ENCODE measurements at regions not wholly inside any gene's neighbourhood (a gene's known extent, or its start where the extent isn't known, plus 50 kb on each side); places are given as distances from the start of the nearest gene placed in this dataset.

DNA sequence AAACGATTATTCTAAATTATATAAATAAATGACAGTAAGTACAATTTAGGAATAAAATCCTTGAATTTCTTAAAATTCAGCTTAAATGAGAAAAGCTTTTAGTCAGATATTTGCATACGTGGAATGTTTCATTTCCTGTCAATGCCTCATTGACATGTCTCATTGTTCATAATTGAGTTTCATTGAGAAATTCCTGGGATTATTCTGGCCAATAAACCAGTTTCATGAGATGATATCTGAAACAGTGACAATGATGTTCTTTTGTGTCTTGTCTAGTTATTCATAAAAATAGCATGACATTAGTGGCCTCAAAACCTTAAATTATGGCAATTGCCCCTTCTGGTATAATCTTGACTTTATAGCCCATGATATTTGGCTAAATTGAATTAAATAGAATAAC is 95.8 kb downstream of the DKK1 start:
- ATAC-seq, result no peak

DNA sequence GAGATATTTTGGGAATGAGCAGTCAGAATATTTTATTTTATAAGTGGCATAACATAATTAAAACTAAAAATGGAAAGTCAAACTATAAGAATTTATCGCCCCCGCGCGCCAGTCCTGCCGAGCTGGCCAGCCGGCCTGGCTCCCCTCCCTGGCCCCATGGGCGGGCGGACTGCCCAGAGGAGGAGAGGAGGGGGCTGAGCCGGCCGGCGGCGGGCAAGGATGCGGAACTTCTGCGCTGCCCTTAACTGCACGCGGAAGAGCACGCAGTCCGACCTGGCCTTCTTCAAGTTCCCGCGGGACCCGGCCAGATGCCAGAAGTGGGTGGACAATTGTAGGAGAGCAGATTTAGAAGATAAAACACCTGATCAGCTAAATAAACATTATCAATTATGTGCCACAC is 96.8 kb downstream of the DKK1 start:
- TF ChIP-seq, protein P1, sequence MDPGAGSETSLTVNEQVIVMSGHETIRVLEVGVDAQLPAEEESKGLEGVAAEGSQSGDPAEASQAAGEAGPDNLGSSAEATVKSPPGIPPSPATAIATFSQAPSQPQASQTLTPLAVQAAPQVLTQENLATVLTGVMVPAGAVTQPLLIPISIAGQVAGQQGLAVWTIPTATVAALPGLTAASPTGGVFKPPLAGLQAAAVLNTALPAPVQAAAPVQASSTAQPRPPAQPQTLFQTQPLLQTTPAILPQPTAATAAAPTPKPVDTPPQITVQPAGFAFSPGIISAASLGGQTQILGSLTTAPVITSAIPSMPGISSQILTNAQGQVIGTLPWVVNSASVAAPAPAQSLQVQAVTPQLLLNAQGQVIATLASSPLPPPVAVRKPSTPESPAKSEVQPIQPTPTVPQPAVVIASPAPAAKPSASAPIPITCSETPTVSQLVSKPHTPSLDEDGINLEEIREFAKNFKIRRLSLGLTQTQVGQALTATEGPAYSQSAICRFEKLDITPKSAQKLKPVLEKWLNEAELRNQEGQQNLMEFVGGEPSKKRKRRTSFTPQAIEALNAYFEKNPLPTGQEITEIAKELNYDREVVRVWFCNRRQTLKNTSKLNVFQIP (CRISPR knock-in tag; IDR thresholded peaks at IDR 0.05; ENCODE audit: borderline replicate concordance, low read depth), result no peak
- TF ChIP-seq ZFP30 (CRISPR knock-in tag; IDR thresholded peaks at IDR 0.05) (no peak), ZFP3 (CRISPR knock-in tag; IDR thresholded peaks at IDR 0.05) (no peak), ZNF565 (CRISPR knock-in tag; conservative IDR thresholded peaks at IDR 0.05; ENCODE audit: low read depth) (no peak), RARB (CRISPR knock-in tag; IDR thresholded peaks at IDR 0.05) (no peak), SNAI2 (CRISPR knock-in tag; IDR thresholded peaks at IDR 0.05) (no peak), CSDC2 (CRISPR knock-in tag; IDR thresholded peaks at IDR 0.05) (no peak), GLIS3 (CRISPR knock-in tag; IDR thresholded peaks at IDR 0.05) (no peak), ZNF8 (CRISPR knock-in tag; IDR thresholded peaks at IDR 0.05) (no peak), TOX (CRISPR knock-in tag; IDR thresholded peaks at IDR 0.05; ENCODE audit: borderline replicate concordance) (no peak), PPARA (CRISPR knock-in tag; IDR thresholded peaks at IDR 0.05; ENCODE audit: borderline replicate concordance) (no peak), OSR1 (CRISPR knock-in tag; IDR thresholded peaks at IDR 0.05) (no peak), ISL1 (CRISPR knock-in tag; IDR thresholded peaks at IDR 0.05) (no peak), ARNTL (CRISPR knock-in tag; IDR thresholded peaks at IDR 0.05; ENCODE audit: borderline replicate concordance, low read depth) (no peak), BACH2 (CRISPR knock-in tag; IDR thresholded peaks at IDR 0.05; ENCODE audit: borderline replicate concordance) (no peak)
- TF ChIP-seq, protein P2, sequence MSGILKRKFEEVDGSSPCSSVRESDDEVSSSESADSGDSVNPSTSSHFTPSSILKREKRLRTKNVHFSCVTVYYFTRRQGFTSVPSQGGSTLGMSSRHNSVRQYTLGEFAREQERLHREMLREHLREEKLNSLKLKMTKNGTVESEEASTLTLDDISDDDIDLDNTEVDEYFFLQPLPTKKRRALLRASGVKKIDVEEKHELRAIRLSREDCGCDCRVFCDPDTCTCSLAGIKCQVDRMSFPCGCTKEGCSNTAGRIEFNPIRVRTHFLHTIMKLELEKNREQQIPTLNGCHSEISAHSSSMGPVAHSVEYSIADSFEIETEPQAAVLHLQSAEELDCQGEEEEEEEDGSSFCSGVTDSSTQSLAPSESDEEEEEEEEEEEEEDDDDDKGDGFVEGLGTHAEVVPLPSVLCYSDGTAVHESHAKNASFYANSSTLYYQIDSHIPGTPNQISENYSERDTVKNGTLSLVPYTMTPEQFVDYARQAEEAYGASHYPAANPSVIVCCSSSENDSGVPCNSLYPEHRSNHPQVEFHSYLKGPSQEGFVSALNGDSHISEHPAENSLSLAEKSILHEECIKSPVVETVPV (CRISPR knock-in tag; IDR thresholded peaks at IDR 0.05), result no peak
- TF ChIP-seq, protein P3, sequence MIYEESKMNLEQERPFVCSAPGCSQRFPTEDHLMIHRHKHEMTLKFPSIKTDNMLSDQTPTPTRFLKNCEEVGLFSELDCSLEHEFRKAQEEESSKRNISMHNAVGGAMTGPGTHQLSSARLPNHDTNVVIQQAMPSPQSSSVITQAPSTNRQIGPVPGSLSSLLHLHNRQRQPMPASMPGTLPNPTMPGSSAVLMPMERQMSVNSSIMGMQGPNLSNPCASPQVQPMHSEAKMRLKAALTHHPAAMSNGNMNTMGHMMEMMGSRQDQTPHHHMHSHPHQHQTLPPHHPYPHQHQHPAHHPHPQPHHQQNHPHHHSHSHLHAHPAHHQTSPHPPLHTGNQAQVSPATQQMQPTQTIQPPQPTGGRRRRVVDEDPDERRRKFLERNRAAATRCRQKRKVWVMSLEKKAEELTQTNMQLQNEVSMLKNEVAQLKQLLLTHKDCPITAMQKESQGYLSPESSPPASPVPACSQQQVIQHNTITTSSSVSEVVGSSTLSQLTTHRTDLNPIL (CRISPR knock-in tag; IDR thresholded peaks at IDR 0.05; ENCODE audit: low read depth), result no peak
- ATAC-seq, result no peak

More for the DNA sequence above, 95.8 kb downstream of the DKK1 start:
- TF ChIP-seq CSDC2 (CRISPR knock-in tag; IDR thresholded peaks at IDR 0.05), result no peak
- peak; percentile 54 for TF ChIP-seq ISL1 (CRISPR knock-in tag; IDR thresholded peaks at IDR 0.05)

DNA sequence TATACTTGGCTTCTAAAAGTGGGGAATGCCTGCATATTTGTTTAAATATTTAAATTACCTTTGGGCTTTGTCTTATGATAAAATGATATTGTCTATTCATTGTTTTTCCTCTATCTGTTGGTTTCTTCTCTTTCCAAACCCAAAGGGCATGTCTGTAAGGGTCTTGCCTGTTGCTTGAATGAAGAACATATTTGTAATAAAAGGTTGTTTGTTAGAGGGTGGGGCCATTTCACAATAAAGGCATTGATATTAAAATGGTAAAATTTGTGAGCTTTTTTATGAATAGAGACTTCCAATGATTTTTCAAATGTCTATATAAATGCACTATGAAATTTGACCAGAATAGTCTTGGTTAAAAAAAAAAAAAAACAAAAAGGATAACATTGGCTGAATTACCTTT is 105.2 kb downstream of the DKK1 start:
- TF ChIP-seq ZC3H10 (CRISPR knock-in tag; IDR thresholded peaks at IDR 0.05) (no peak), TSHZ2 (CRISPR knock-in tag; IDR thresholded peaks at IDR 0.05) (no peak), TOX (CRISPR knock-in tag; IDR thresholded peaks at IDR 0.05; ENCODE audit: borderline replicate concordance) (no peak), RARB (CRISPR knock-in tag; IDR thresholded peaks at IDR 0.05) (no peak), ARNTL (CRISPR knock-in tag; IDR thresholded peaks at IDR 0.05; ENCODE audit: borderline replicate concordance, low read depth) (no peak), PPARA (CRISPR knock-in tag; IDR thresholded peaks at IDR 0.05; ENCODE audit: borderline replicate concordance) (no peak)
- TF ChIP-seq, protein P2 (CRISPR knock-in tag; IDR thresholded peaks at IDR 0.05), result no peak
- ATAC-seq, result no peak

- no peak for TF ChIP-seq SNAI2 (CRISPR knock-in tag; IDR thresholded peaks at IDR 0.05)
- peak; percentile 53 for TF ChIP-seq ISL1 (CRISPR knock-in tag; IDR thresholded peaks at IDR 0.05)
- no peak for ATAC-seq
These were observed 106.6 kb downstream of the DKK1 start for GRCh38 chr10:52420656-52421055.
